Heart left ventricle (tissue), 16 donors: ENCODE measurements at regions not wholly inside any gene's neighbourhood (a gene's known extent, or its start where the extent isn't known, plus 50 kb on each side); places are given as distances from the start of the nearest gene placed in this dataset.
"Not testable (repeated sequence)": the region's sequence is repeated elsewhere in the genome, so short reads cannot be mapped to it uniquely, and the experiment has no call there.

Source experiments
- ATAC-seq, 4 donors: fragments of 200-7000 bp; cut with Tn5 transposase; one replicate each; pipeline ENCODE4 v1.9.1; 2020 to 2022; ENCODE audit warnings: moderate library complexity in 4 of 4, mild to moderate bottlenecking in 3 of 4, moderate number of reproducible peaks in 1 of 4
- DNase-seq, 5 donors: peaks; one replicate each; pipeline ENCODE4 v3.0.0-alpha.2; 2020
- H3K27ac ChIP-seq, 12 donors: fragments of 200-600 bp; sonication (generic) in 4 of 12; one replicate each; pipeline versions ENCODE4 v1.5.0 to v1.8.0; 2016 to 2022; ENCODE audit warnings: mild to moderate bottlenecking in 2 of 12
- H3K27me3 ChIP-seq, 9 donors: fragments of 200-600 bp; sonication (generic) in 2 of 9; one replicate each; pipeline versions ENCODE4 v1.5.1 to v1.8.0; 2016 to 2022; ENCODE audit warnings: mild to moderate bottlenecking in 3 of 9
- H3K36me3 ChIP-seq, 9 donors: fragments of 200-600 bp; sonication (generic) in 2 of 9; one replicate each; pipeline versions ENCODE4 v1.5.0 to v1.8.0; 2018 to 2022; ENCODE audit warnings: mild to moderate bottlenecking in 2 of 9
- H3K4me1 ChIP-seq, 12 donors: fragments of 200-600 bp; sonication (generic) in 4 of 12; one replicate each; pipeline versions ENCODE4 v1.5.0 to v1.8.0; 2016 to 2022; ENCODE audit warnings: mild to moderate bottlenecking in 3 of 12
- H3K4me3 ChIP-seq, 12 donors: fragments of 200-600 bp; sonication (generic) in 4 of 12; one replicate each; pipeline versions ENCODE4 v1.5.0 to v1.8.0; 2017 to 2022; ENCODE audit warnings: mild to moderate bottlenecking in 9 of 12, moderate library complexity in 4 of 12
- H3K9me3 ChIP-seq, 12 donors: fragments of 200-600 bp; sonication (generic) in 4 of 12; one replicate each; pipeline versions ENCODE4 v1.5.0 to v1.8.0; 2016 to 2022; ENCODE audit warnings: mild to moderate bottlenecking in 1 of 12
- POLR2A ChIP-seq, 2 donors: fragments of 450-650 bp; IDR thresholded peaks; one replicate each; pipeline ENCODE4 v1.6.1; 2017; ENCODE audit warnings: antibody characterized with exemption in 2 of 2, mild to moderate bottlenecking in 2 of 2, moderate library complexity in 2 of 2
- WGBS, 4 donors: extraction: QIAGEN DNeasy Blood & Tissue Kit in 2 of 4; methylation state at CpG; one replicate each; pipeline versions ENCODE4 v1.1.5 to v1.1.7; 2013 to 2018; 5-methylcytosine and 5-hydroxymethylcytosine counted together
- intact Hi-C, 10 donors: fragments of 100-400 bp; cut with DNase I; formaldehyde crosslinking; loops; one replicate each; pipeline versions ENCODE4 v1.11.1 to v1.14.2; 2022
- TF ChIP-seq, protein P1 (sequence below), 12 donors: fragments of 200-600 bp; sonication (generic) in 4 of 12; IDR thresholded peaks; one replicate each; pipeline versions ENCODE4 v1.5.0 to v1.8.0; 2018 to 2022; ENCODE audit warnings: antibody characterized with exemption in 12 of 12, mild to moderate bottlenecking in 5 of 12
- donor health status: ischemic (EF 13 %, LVEDD 7.1; RV severe dilation, severe dysfunction).
- donor health status: healthy with polysubstance abuse.
- donor health status: DM: no; HTN: yes; CAD: no.
- donor health status: DM: no; HTN: no; CAD: no.
- donor health status: ischemic (EF 25% LVEDD 6.9; RV normal size, moderate dysfunction).
- donor health status: ischemic (EF 25% LVEDD 5.7; RV mildly dilated, moderate dysfunction).
- donor health status: healthy.
- donor health status: DM: yes; HTN: yes; CAD: no.
- donor health status: ischemic (EF 35%, LVEDD 5.7; RV mildly dilated, moderate dysfunction).
- donor health status: nonischemic (EF 11% LVEDD 7.7; RV severe dilation, severe dysfunction).
- donor health status: DM: yes; HTN: yes; CAD: no.
- donor health status: PGD.
- donor health status: ischemic (EF 29% LVEDD 5.4; RV normal size, mild dysfunction).
- donor health status: nonischemic (EF 23%, LVEDD 6.1; RV moderate dilation, normal function).

GRCh38 chr4:3588517-3589194 lies 56.4 kb upstream of the LRPAP1 start:
- not testable (repeated sequence) for H3K27ac ChIP-seq, ATAC-seq
- peak in 1 of 5 donors; percentile 28 for DNase-seq

DNA sequence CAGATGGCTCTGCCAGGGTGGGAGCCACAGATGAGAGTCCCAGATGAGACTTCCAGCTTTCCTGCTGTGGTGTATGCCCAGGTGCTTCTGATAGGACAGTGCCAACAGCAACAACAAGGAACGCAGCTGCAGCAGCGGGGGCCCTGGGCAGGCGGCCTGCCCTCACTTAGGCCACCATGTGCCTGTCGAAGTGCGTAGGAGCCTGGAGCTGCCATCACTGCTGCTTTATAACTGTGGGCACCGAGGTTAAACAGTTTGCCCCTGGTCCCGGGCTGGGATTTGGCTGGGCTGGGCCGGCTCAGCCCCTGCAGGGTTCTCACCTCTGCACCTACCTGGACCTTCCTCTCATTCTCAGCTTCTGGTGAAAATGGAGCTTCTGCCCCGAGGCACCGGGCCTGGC lies 54.4 kb upstream of the LRPAP1 start:
- WGBS, 4 donors, result 92 to 98% (median 93%) methylated on average over 2 to 10 of the region's 10 CpGs
- not testable (repeated sequence) for ATAC-seq
- peak in 1 of 5 donors; percentile 25 for DNase-seq

More at GRCh38 chr4:3588517-3589194, 56.4 kb upstream of the LRPAP1 start:
- H3K27me3 ChIP-seq, H3K9me3 ChIP-seq, H3K4me1 ChIP-seq, intact Hi-C loops, H3K36me3 ChIP-seq, H3K4me3 ChIP-seq: not testable (repeated sequence)
- WGBS, 4 donors, result 58 to 61% (median 60%) methylated on average over 8 to 9 of the region's 10 CpGs

DNA sequence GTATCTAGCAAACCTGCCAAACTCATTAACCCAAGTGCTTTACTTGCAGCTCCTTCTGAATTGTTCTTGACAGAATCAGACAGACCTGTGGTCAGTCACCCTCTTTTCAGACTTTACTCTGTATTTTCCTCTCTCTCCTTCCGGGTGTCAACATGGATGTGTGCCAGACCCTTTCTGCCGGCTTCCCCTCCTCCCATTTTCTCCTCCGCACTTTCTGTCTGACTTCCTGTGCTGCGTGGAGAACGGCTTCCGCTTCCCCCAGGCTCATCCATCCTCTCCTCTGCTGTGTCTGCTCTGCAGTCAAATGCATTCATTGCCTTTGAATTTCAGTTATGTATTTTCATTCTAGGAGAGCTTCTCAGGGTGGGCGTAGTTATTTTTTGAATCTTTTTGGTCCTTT lies 53.3 kb upstream of the LRPAP1 start:
- H3K4me1 ChIP-seq, H3K27me3 ChIP-seq, intact Hi-C loops, H3K36me3 ChIP-seq, ATAC-seq, H3K4me3 ChIP-seq, H3K27ac ChIP-seq, H3K9me3 ChIP-seq: not testable (repeated sequence)
- 29 to 31% (median 30%) methylated on average over 7 of the region's 7 CpGs for WGBS, 4 donors
- DNase-seq, result peak in 1 of 5 donors; percentile 40

More for the DNA sequence above, 54.4 kb upstream of the LRPAP1 start:
- H3K9me3 ChIP-seq, H3K4me1 ChIP-seq, H3K4me3 ChIP-seq, intact Hi-C loops, H3K27me3 ChIP-seq, H3K36me3 ChIP-seq, H3K27ac ChIP-seq: not testable (repeated sequence)

GRCh38 chr4:3582091-3582475 lies 49.9 kb upstream of the LRPAP1 start:
- WGBS, 4 donors, result 65 to 82% (median 73%) methylated on average over 5 of the region's 5 CpGs
- peak in 1 of 4 donors; percentile 24 for ATAC-seq
- no peak overlapping the region for H3K4me3 ChIP-seq
- H3K4me1 ChIP-seq, result no peaks in the 10 kb centered on the region
- H3K27me3 ChIP-seq, result peaks cover 0 to 4% (median 0%) of the 10 kb centered on the region in 9 donors
- TF ChIP-seq POLR2A (IDR thresholded peaks at IDR 0.05), result no peak
- TF ChIP-seq, protein P1, sequence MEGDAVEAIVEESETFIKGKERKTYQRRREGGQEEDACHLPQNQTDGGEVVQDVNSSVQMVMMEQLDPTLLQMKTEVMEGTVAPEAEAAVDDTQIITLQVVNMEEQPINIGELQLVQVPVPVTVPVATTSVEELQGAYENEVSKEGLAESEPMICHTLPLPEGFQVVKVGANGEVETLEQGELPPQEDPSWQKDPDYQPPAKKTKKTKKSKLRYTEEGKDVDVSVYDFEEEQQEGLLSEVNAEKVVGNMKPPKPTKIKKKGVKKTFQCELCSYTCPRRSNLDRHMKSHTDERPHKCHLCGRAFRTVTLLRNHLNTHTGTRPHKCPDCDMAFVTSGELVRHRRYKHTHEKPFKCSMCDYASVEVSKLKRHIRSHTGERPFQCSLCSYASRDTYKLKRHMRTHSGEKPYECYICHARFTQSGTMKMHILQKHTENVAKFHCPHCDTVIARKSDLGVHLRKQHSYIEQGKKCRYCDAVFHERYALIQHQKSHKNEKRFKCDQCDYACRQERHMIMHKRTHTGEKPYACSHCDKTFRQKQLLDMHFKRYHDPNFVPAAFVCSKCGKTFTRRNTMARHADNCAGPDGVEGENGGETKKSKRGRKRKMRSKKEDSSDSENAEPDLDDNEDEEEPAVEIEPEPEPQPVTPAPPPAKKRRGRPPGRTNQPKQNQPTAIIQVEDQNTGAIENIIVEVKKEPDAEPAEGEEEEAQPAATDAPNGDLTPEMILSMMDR (IDR thresholded peaks at IDR 0.05), result no peak
- no peaks in the 10 kb centered on the region for H3K36me3 ChIP-seq
- no peaks in the 10 kb centered on the region for H3K9me3 ChIP-seq
- DNase-seq, result peak in 1 of 5 donors; percentile 10
- intact Hi-C loops, result no loop called here
- H3K27ac ChIP-seq, result no peak overlapping the region
